CD14-positive monocyte (primary cell): ENCODE measurements at regions not wholly inside any gene's neighbourhood (a gene's known extent, or its start where the extent isn't known, plus 50 kb on each side); places are given as distances from the start of the nearest gene placed in this dataset.

ENCODE experiments used
- DNase-seq, 3 donors: peaks; one replicate each; pipeline ENCODE4 v3.0.0-alpha.2; 2011 to 2022
- H2AFZ ChIP-seq: 2 replicates; pipeline ENCODE4 v1.6.0; 2012; ENCODE audit warnings: mild to moderate bottlenecking, low read depth, low read length, inconsistent platforms; ENCODE audit not compliant: insufficient read depth, poor library complexity, severe bottlenecking
- H3K27ac ChIP-seq, 2 donors: 1 replicate in 1 of 2; 2 replicates in 1 of 2; pipeline ENCODE4 v1.5.1; 2012 to 2013; ENCODE audit warnings: low read length in 2 of 2, control low read depth in 1 of 2, inconsistent platforms in 1 of 2, low read depth in 1 of 2, mild to moderate bottlenecking in 1 of 2
- H3K27me3 ChIP-seq, 2 donors: one replicate each; pipeline versions ENCODE4 v1.6.0 to v1.6.1; 2011 to 2013; ENCODE audit warnings: low read length in 2 of 2; ENCODE audit not compliant: control insufficient read depth in 2 of 2, insufficient read depth in 2 of 2
- H3K36me3 ChIP-seq, 2 donors: replicated peaks in 1 of 2; 1 replicate in 1 of 2; 2 replicates in 1 of 2; pipeline versions ENCODE4 v1.5.1 to v1.6.1; 2012 to 2013; ENCODE audit warnings: low read length in 2 of 2, control low read depth in 1 of 2, inconsistent platforms in 1 of 2, mild to moderate bottlenecking in 1 of 2; ENCODE audit not compliant: insufficient read depth in 2 of 2, control insufficient read depth in 1 of 2
- H3K4me1 ChIP-seq, 2 donors: 1 replicate in 1 of 2; 2 replicates in 1 of 2; pipeline versions ENCODE4 v1.5.1 to v1.6.1; 2012 to 2013; ENCODE audit warnings: low read length in 2 of 2, control low read depth in 1 of 2, inconsistent platforms in 1 of 2, mild to moderate bottlenecking in 1 of 2, moderate library complexity in 1 of 2; ENCODE audit not compliant: insufficient read depth in 2 of 2, control insufficient read depth in 1 of 2
- H3K4me2 ChIP-seq: replicated peaks from 2 replicates; pipeline ENCODE3; 2012; ENCODE audit warnings: low read length, moderate library complexity, mild to moderate bottlenecking; ENCODE audit not compliant: poor library complexity, severe bottlenecking; ENCODE audit errors: extremely low read depth
- H3K4me3 ChIP-seq, 3 experiments: fragments of 200-600 bp in 1 of 3; sonication (generic) in 1 of 3; replicated peaks in 1 of 3; 1 replicate in 2 of 3; 2 replicates in 1 of 3; pipeline ENCODE4 v1.5.1; 2011 to 2013; ENCODE audit warnings: low read length in 3 of 3, mild to moderate bottlenecking in 3 of 3, control low read depth in 2 of 3, low read depth in 2 of 3, inconsistent platforms in 1 of 3, moderate library complexity in 1 of 3
- H3K79me2 ChIP-seq: 2 replicates; pipeline ENCODE4 v1.6.0; 2012; ENCODE audit warnings: mild to moderate bottlenecking, control low read depth, inconsistent platforms, low read length, moderate library complexity; ENCODE audit not compliant: insufficient read depth
- H3K9ac ChIP-seq: 2 replicates; pipeline ENCODE4 v1.6.0; 2017; ENCODE audit warnings: low read length, mild to moderate bottlenecking; ENCODE audit not compliant: insufficient read depth, poor library complexity, severe bottlenecking
- H3K9me3 ChIP-seq, 2 donors: replicated peaks in 1 of 2; 1 replicate in 1 of 2; 2 replicates in 1 of 2; pipeline versions ENCODE4 v1.5.1 to v1.6.1; 2012 to 2013; ENCODE audit warnings: low read length in 2 of 2, control low read depth in 1 of 2; ENCODE audit not compliant: control insufficient read depth in 1 of 2, insufficient read depth in 1 of 2
- H4K20me1 ChIP-seq: 2 replicates; pipeline ENCODE4 v1.6.0; 2012; ENCODE audit warnings: mild to moderate bottlenecking, low read length, control low read depth, moderate library complexity; ENCODE audit not compliant: insufficient read depth
- H3K27ac Mint-ChIP-seq, 7 donors: one replicate each; pipeline ENCODE4 v1.8.0; 2020; ENCODE audit warnings: mild to moderate bottlenecking in 7 of 7, mixed read lengths in 7 of 7, moderate library complexity in 6 of 7, inconsistent platforms in 2 of 7
- H3K27me3 Mint-ChIP-seq, 3 donors: one replicate each; pipeline ENCODE4 v1.8.0; 2021 to 2022; ENCODE audit warnings: low read depth in 3 of 3, mild to moderate bottlenecking in 3 of 3, mixed read lengths in 3 of 3, moderate library complexity in 3 of 3, inconsistent platforms in 1 of 3
- H3K36me3 Mint-ChIP-seq, 2 donors: one replicate each; pipeline ENCODE4 v1.8.0; 2020; ENCODE audit warnings: mixed read lengths in 2 of 2, inconsistent platforms in 1 of 2, mild to moderate bottlenecking in 1 of 2
- H3K4me1 Mint-ChIP-seq: one replicate; pipeline ENCODE4 v1.8.0; 2020; ENCODE audit warnings: mild to moderate bottlenecking, mixed read lengths
- H3K4me3 Mint-ChIP-seq, 2 donors: one replicate each; pipeline ENCODE4 v1.8.0; 2020; ENCODE audit warnings: mild to moderate bottlenecking in 2 of 2, mixed read lengths in 2 of 2, moderate library complexity in 1 of 2
- H3K9me3 Mint-ChIP-seq, 7 donors: one replicate each; pipeline ENCODE4 v1.8.0; 2020 to 2022; ENCODE audit warnings: mixed read lengths in 7 of 7, mild to moderate bottlenecking in 6 of 7, moderate library complexity in 6 of 7, inconsistent platforms in 2 of 7
- CTCF ChIP-seq: fragments of 200-600 bp; IDR thresholded peaks from one replicate; pipeline ENCODE4 v1.8.0; 2022; ENCODE audit warnings: antibody characterized with exemption, mild to moderate bottlenecking
- WGBS: methylation state at CpG from one replicate; pipeline ENCODE4 v1.1.5; 2013; ENCODE audit warnings: missing lambda C conversion rate; ENCODE audit not compliant: insufficient coverage; 5-methylcytosine and 5-hydroxymethylcytosine counted together
- intact Hi-C, 2 donors: fragments of 100-400 bp; cut with micrococcal nuclease; formaldehyde crosslinking; loops; one replicate each; pipeline versions ENCODE4 v1.15.0 to v1.15.1; 2023

GRCh38 chr4:167779280-167779679 is 313.1 kb upstream of the ANXA10 start:
- H3K4me1 ChIP-seq: no peaks in the 10 kb centered on the region
- WGBS: 100% methylated on average over 1 of the region's 5 CpGs
- no peaks in the 10 kb centered on the region for H3K36me3 ChIP-seq
- Mint-ChIP-seq H3K4me3 (no peak overlapping the region), H3K9me3 (peaks cover 0 to 5% (median 2%) of the 10 kb centered on the region in 7 donors), H3K4me1 (no peaks in the 10 kb centered on the region), H3K36me3 (no peaks in the 10 kb centered on the region), H3K27me3 (no peaks in the 10 kb centered on the region), H3K27ac (no peak overlapping the region)
- intact Hi-C loops: no loop called here
- no peak for DNase-seq
- no peak overlapping the region for H3K9ac ChIP-seq
- no peaks in the 10 kb centered on the region for H3K79me2 ChIP-seq
- H3K27ac ChIP-seq: no peak overlapping the region
- no peak overlapping the region for H3K4me2 ChIP-seq
- no peaks in the 10 kb centered on the region for H3K27me3 ChIP-seq
- no peak overlapping the region for H3K4me3 ChIP-seq
- H2AFZ ChIP-seq: no peak overlapping the region
- no peaks in the 10 kb centered on the region for H4K20me1 ChIP-seq
- TF ChIP-seq CTCF: no peak
- H3K9me3 ChIP-seq: no peaks in the 10 kb centered on the region

GRCh38 chr4:167779864-167780263 is 312.5 kb upstream of the ANXA10 start:
- DNase-seq: no peak
- Histone ChIP-seq H3K36me3 (no peaks in the 10 kb centered on the region), H4K20me1 (no peaks in the 10 kb centered on the region), H3K27me3 (no peaks in the 10 kb centered on the region), H3K4me1 (no peaks in the 10 kb centered on the region), H3K27ac (no peak overlapping the region), H3K9me3 (no peaks in the 10 kb centered on the region), H3K79me2 (no peaks in the 10 kb centered on the region), H3K4me3 (no peak overlapping the region), H3K4me2 (no peak overlapping the region), H2AFZ (no peak overlapping the region), H3K9ac (no peak overlapping the region)
- H3K4me3 Mint-ChIP-seq: no peak overlapping the region
- no peak overlapping the region for H3K27ac Mint-ChIP-seq
- TF ChIP-seq CTCF: no peak
- H3K9me3 Mint-ChIP-seq: peaks cover 0 to 5% (median 2%) of the 10 kb centered on the region in 7 donors
- 76% methylated on average over 2 of the region's 5 CpGs for WGBS
- intact Hi-C loops: no loop called here
- H3K4me1 Mint-ChIP-seq: no peaks in the 10 kb centered on the region
- no peaks in the 10 kb centered on the region for H3K27me3 Mint-ChIP-seq
- no peaks in the 10 kb centered on the region for H3K36me3 Mint-ChIP-seq
